Neuronal stem cell (in vitro differentiated cells): ENCODE measurements at regions not wholly inside any gene's neighbourhood (a gene's known extent, or its start where the extent isn't known, plus 50 kb on each side); places are given as distances from the start of the nearest gene placed in this dataset.

Experiments
- DNase-seq: peaks from one replicate; pipeline ENCODE4 v3.0.0-alpha.2; 2013; ENCODE audit warnings: low spot score
- H2AFZ ChIP-seq: one replicate; pipeline ENCODE4 v1.6.1; 2013; ENCODE audit warnings: mild to moderate bottlenecking, low read length, inconsistent platforms
- H2AK5ac ChIP-seq: 2 replicates; pipeline ENCODE4 v1.6.1; 2013; ENCODE audit warnings: low read depth, mild to moderate bottlenecking, inconsistent platforms, low read length, moderate library complexity, mixed read lengths
- H2BK120ac ChIP-seq: 2 replicates; pipeline ENCODE4 v1.6.1; 2013; ENCODE audit warnings: low read depth, mild to moderate bottlenecking, inconsistent platforms, low read length, moderate library complexity, mixed read lengths
- H2BK12ac ChIP-seq: one replicate; pipeline ENCODE4 v1.6.1; 2013; ENCODE audit warnings: low read length, inconsistent platforms
- H2BK15ac ChIP-seq: 2 replicates; pipeline ENCODE4 v1.6.1; 2013; ENCODE audit warnings: mild to moderate bottlenecking, low read length, inconsistent platforms, mixed read lengths
- H2BK5ac ChIP-seq: one replicate; pipeline ENCODE4 v1.6.1; 2013; ENCODE audit warnings: inconsistent platforms, mild to moderate bottlenecking, low read length, moderate library complexity
- H3K14ac ChIP-seq: one replicate; pipeline ENCODE4 v1.6.1; 2013; ENCODE audit warnings: low read length, inconsistent platforms
- H3K18ac ChIP-seq: 2 replicates; pipeline ENCODE4 v1.6.1; 2013; ENCODE audit warnings: low read length, inconsistent platforms
- H3K23ac ChIP-seq: 2 replicates; pipeline ENCODE4 v1.6.1; 2013; ENCODE audit warnings: low read depth, mild to moderate bottlenecking, mixed read lengths, low read length, inconsistent platforms; ENCODE audit not compliant: poor library complexity
- H3K27ac ChIP-seq: replicated peaks from 3 replicates; pipeline ENCODE4 v1.5.1; 2013; ENCODE audit warnings: low read length, inconsistent platforms
- H3K27me3 ChIP-seq, 3 experiments: 2 replicates each; pipeline ENCODE4 v1.6.1; 2013; ENCODE audit warnings: low read length in 3 of 3, mild to moderate bottlenecking in 2 of 3, inconsistent platforms in 1 of 3, low read depth in 1 of 3, mixed read lengths in 1 of 3, moderate library complexity in 1 of 3; ENCODE audit not compliant: control insufficient read depth in 3 of 3, insufficient read depth in 3 of 3
- H3K36me3 ChIP-seq, 2 donors: replicated peaks in 1 of 2; 2 replicates each; pipeline ENCODE4 v1.6.1; 2013; ENCODE audit warnings: low read length in 2 of 2; ENCODE audit not compliant: control insufficient read depth in 2 of 2, insufficient read depth in 2 of 2
- H3K4ac ChIP-seq: 2 replicates; pipeline ENCODE4 v1.6.1; 2013; ENCODE audit warnings: inconsistent platforms, mild to moderate bottlenecking, low read length, moderate library complexity
- H3K4me1 ChIP-seq, 2 donors: 1 replicate in 1 of 2; 2 replicates in 1 of 2; pipeline ENCODE4 v1.6.1; 2013; ENCODE audit warnings: low read length in 2 of 2, low read depth in 1 of 2; ENCODE audit not compliant: control insufficient read depth in 2 of 2, insufficient read depth in 1 of 2
- H3K4me2 ChIP-seq: one replicate; pipeline ENCODE4 v1.6.1; 2013; ENCODE audit warnings: mild to moderate bottlenecking, low read length, inconsistent platforms; ENCODE audit not compliant: insufficient read depth, poor library complexity, severe bottlenecking
- H3K4me3 ChIP-seq, 2 donors: 2 replicates each; pipeline ENCODE4 v1.5.1; 2013; ENCODE audit warnings: low read length in 2 of 2, mild to moderate bottlenecking in 2 of 2, inconsistent platforms in 1 of 2, moderate library complexity in 1 of 2
- H3K79me1 ChIP-seq: one replicate; pipeline ENCODE4 v1.6.1; 2013; ENCODE audit warnings: low read depth, mild to moderate bottlenecking, inconsistent platforms, low read length, moderate library complexity
- H3K9ac ChIP-seq: one replicate; pipeline ENCODE4 v1.6.1; 2013; ENCODE audit warnings: mild to moderate bottlenecking, low read depth, low read length, inconsistent platforms; ENCODE audit not compliant: poor library complexity
- H3K9me3 ChIP-seq, 2 donors: replicated peaks in 1 of 2; 2 replicates each; pipeline versions ENCODE3 to v1.6.1; 2013; ENCODE audit warnings: low read length in 2 of 2, mild to moderate bottlenecking in 2 of 2, inconsistent platforms in 1 of 2, low read depth in 1 of 2, mixed read lengths in 1 of 2, moderate library complexity in 1 of 2; ENCODE audit not compliant: control insufficient read depth in 2 of 2, insufficient read depth in 1 of 2
- H4K8ac ChIP-seq: one replicate; pipeline ENCODE4 v1.6.1; 2013; ENCODE audit warnings: low read depth, mild to moderate bottlenecking, inconsistent platforms, low read length, moderate library complexity
- H4K91ac ChIP-seq: one replicate; pipeline ENCODE4 v1.6.1; 2013; ENCODE audit warnings: low read length, low read depth, mild to moderate bottlenecking, inconsistent platforms; ENCODE audit not compliant: poor library complexity
- WGBS, 2 donors: extraction: QIAGEN DNeasy Blood & Tissue Kit; methylation state at CpG; one replicate each; pipeline ENCODE4 v1.1.7; 2013; ENCODE audit warnings: missing lambda C conversion rate in 2 of 2, mixed read lengths in 1 of 2; ENCODE audit not compliant: insufficient read length in 2 of 2, insufficient replicate concordance in 1 of 2; ENCODE audit errors: extremely low coverage in 2 of 2; 5-methylcytosine and 5-hydroxymethylcytosine counted together

DNA sequence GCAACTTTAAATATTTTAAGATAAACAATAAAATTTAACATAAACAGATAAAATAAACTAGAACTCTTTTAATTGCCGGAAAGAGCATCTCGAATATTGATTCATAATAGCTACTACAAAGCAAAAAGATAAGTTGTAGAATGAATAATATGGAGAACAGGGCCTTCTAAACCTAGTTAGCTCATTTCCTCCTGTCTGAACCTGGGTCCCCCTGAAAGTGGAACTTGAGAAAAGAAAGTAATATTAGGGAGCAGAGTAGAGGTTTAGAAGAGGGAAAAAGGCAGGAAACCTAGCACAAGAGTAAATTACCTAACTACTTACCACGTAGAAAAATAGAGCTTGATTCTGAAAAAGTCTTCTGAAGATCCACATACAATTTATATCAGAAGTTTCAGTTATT lies 80.7 kb upstream of the NETO1 start:
- Histone ChIP-seq H2BK120ac (no peak overlapping the region), H3K27ac (no peak overlapping the region), H3K9ac (no peak overlapping the region), H3K79me1 (no peaks in the 10 kb centered on the region), H3K9me3 (no peaks in the 10 kb centered on the region), H3K27me3 (no peaks in the 10 kb centered on the region), H3K4me2 (no peak overlapping the region), H2BK5ac (no peak overlapping the region), H3K4ac (no peak overlapping the region), H2AFZ (no peak overlapping the region), H3K23ac (no peak overlapping the region), H4K91ac (no peak overlapping the region), H2BK15ac (no peak overlapping the region), H3K36me3 (no peaks in the 10 kb centered on the region), H3K4me3 (no peak overlapping the region), H2BK12ac (no peak overlapping the region), H4K8ac (no peak overlapping the region), H2AK5ac (no peak overlapping the region), H3K14ac (no peak overlapping the region), H3K4me1 (no peaks in the 10 kb centered on the region), H3K18ac (no peak overlapping the region)
- no peak for DNase-seq
- WGBS, 2 donors: no CpG with 5 or more reads among the region's 3 CpGs

GRCh38 chr18:72942766-72943165 lies 75.0 kb upstream of the NETO1 start:
- H2BK120ac ChIP-seq: no peak overlapping the region
- no peak overlapping the region for H2AFZ ChIP-seq
- no peak overlapping the region for H4K8ac ChIP-seq
- H3K14ac ChIP-seq: no peak overlapping the region
- H3K27me3 ChIP-seq: no peaks in the 10 kb centered on the region
- H3K36me3 ChIP-seq: no peaks in the 10 kb centered on the region
- no peaks in the 10 kb centered on the region for H3K79me1 ChIP-seq
- no CpG with 5 or more reads among the region's 2 CpGs for WGBS, 2 donors
- H3K27ac ChIP-seq: no peak overlapping the region
- no peak overlapping the region for H3K9ac ChIP-seq
- no peak overlapping the region for H2BK5ac ChIP-seq
- H4K91ac ChIP-seq: no peak overlapping the region
- no peak overlapping the region for H3K4me3 ChIP-seq
- no peak overlapping the region for H3K4ac ChIP-seq
- DNase-seq: no peak
- H3K4me1 ChIP-seq: no peaks in the 10 kb centered on the region
- H2AK5ac ChIP-seq: no peak overlapping the region
- no peaks in the 10 kb centered on the region for H3K9me3 ChIP-seq
- no peak overlapping the region for H3K23ac ChIP-seq
- H3K18ac ChIP-seq: no peak overlapping the region
- H2BK15ac ChIP-seq: no peak overlapping the region
- H2BK12ac ChIP-seq: no peak overlapping the region
- no peak overlapping the region for H3K4me2 ChIP-seq

- H3K9me3 ChIP-seq: no peaks in the 10 kb centered on the region
- H2AFZ ChIP-seq: no peak overlapping the region
- no CpG with 5 or more reads among the region's 4 CpGs for WGBS, 2 donors
Measured at GRCh38 chr18:72940986-72941385, 73.2 kb upstream of the NETO1 start.

GRCh38 chr18:72940509-72940908 lies 72.7 kb upstream of the NETO1 start:
- H3K4me1 ChIP-seq: no peaks in the 10 kb centered on the region
- H2AK5ac ChIP-seq: no peak overlapping the region
- H3K23ac ChIP-seq: no peak overlapping the region
- no peak overlapping the region for H3K4me3 ChIP-seq
- H2BK120ac ChIP-seq: no peak overlapping the region
- H3K79me1 ChIP-seq: no peaks in the 10 kb centered on the region
- no peak overlapping the region for H2BK5ac ChIP-seq
- H4K91ac ChIP-seq: no peak overlapping the region
- no peaks in the 10 kb centered on the region for H3K9me3 ChIP-seq
- H3K36me3 ChIP-seq: no peaks in the 10 kb centered on the region
- no peak overlapping the region for H3K4me2 ChIP-seq
- no peak overlapping the region for H3K9ac ChIP-seq
- no peaks in the 10 kb centered on the region for H3K27me3 ChIP-seq
- no peak overlapping the region for H4K8ac ChIP-seq
- no peak overlapping the region for H2AFZ ChIP-seq
- no peak overlapping the region for H2BK15ac ChIP-seq
- no peak overlapping the region for H2BK12ac ChIP-seq
- WGBS, 2 donors: no CpG with 5 or more reads among the region's 3 CpGs
- no peak for DNase-seq
- H3K18ac ChIP-seq: no peak overlapping the region
- H3K14ac ChIP-seq: no peak overlapping the region
- no peak overlapping the region for H3K4ac ChIP-seq
- H3K27ac ChIP-seq: no peak overlapping the region

More at GRCh38 chr18:72940986-72941385, 73.2 kb upstream of the NETO1 start:
- no peak overlapping the region for H3K4me2 ChIP-seq
- no peak overlapping the region for H2BK120ac ChIP-seq
- H3K27ac ChIP-seq: no peak overlapping the region
- H2AK5ac ChIP-seq: no peak overlapping the region
- no peaks in the 10 kb centered on the region for H3K79me1 ChIP-seq
- no peak overlapping the region for H3K14ac ChIP-seq
- no peak for DNase-seq
- H3K4me1 ChIP-seq: no peaks in the 10 kb centered on the region
- H3K4ac ChIP-seq: no peak overlapping the region
- H4K91ac ChIP-seq: no peak overlapping the region
- no peak overlapping the region for H4K8ac ChIP-seq
- no peaks in the 10 kb centered on the region for H3K27me3 ChIP-seq
- no peak overlapping the region for H3K9ac ChIP-seq
- no peak overlapping the region for H2BK12ac ChIP-seq
- H2BK5ac ChIP-seq: no peak overlapping the region
- H3K4me3 ChIP-seq: no peak overlapping the region
- H2BK15ac ChIP-seq: no peak overlapping the region
- no peak overlapping the region for H3K23ac ChIP-seq
- H3K18ac ChIP-seq: no peak overlapping the region
- no peaks in the 10 kb centered on the region for H3K36me3 ChIP-seq
